BE2C (cell line): ENCODE measurements at regions not wholly inside any gene's neighbourhood (a gene's known extent, or its start where the extent isn't known, plus 50 kb on each side); places are given as distances from the start of the nearest gene placed in this dataset.

ENCODE experiments used
- DNase-seq: peaks from one replicate; pipeline ENCODE4 v3.0.0-alpha.2; 2020
- H3K27me3 ChIP-seq: fragments of 250-450 bp; sonication (Bioruptor Pico); 2 replicates; pipeline ENCODE4 v1.5.1; 2020; ENCODE audit warnings: mild to moderate bottlenecking
- H3K36me3 ChIP-seq: fragments of 250-450 bp; sonication (Bioruptor Pico); 2 replicates; pipeline ENCODE4 v1.5.1; 2020; ENCODE audit warnings: mild to moderate bottlenecking
- H3K4me1 ChIP-seq: fragments of 250-450 bp; sonication (Bioruptor Pico); 2 replicates; pipeline ENCODE4 v1.5.1; 2020
- H3K4me3 ChIP-seq: 2 replicates; pipeline ENCODE4 v1.5.1; 2011; ENCODE audit warnings: low read depth, low read length
- H3K9me3 ChIP-seq: fragments of 250-450 bp; sonication (Bioruptor Pico); 2 replicates; pipeline ENCODE4 v1.5.1; 2020
- TF ChIP-seq, protein P1 (sequence below): IDR thresholded peaks from 2 replicates; pipeline ENCODE4 v1.5.1; 2012; ENCODE audit warnings: mild to moderate bottlenecking, low read depth, low read length

- Histone ChIP-seq H3K36me3 (no peaks in the 10 kb centered on the region), H3K4me1 (no peaks in the 10 kb centered on the region), H3K9me3 (no peaks in the 10 kb centered on the region), H3K4me3 (no peak overlapping the region), H3K27me3 (no peaks in the 10 kb centered on the region)
- TF ChIP-seq, protein P1, sequence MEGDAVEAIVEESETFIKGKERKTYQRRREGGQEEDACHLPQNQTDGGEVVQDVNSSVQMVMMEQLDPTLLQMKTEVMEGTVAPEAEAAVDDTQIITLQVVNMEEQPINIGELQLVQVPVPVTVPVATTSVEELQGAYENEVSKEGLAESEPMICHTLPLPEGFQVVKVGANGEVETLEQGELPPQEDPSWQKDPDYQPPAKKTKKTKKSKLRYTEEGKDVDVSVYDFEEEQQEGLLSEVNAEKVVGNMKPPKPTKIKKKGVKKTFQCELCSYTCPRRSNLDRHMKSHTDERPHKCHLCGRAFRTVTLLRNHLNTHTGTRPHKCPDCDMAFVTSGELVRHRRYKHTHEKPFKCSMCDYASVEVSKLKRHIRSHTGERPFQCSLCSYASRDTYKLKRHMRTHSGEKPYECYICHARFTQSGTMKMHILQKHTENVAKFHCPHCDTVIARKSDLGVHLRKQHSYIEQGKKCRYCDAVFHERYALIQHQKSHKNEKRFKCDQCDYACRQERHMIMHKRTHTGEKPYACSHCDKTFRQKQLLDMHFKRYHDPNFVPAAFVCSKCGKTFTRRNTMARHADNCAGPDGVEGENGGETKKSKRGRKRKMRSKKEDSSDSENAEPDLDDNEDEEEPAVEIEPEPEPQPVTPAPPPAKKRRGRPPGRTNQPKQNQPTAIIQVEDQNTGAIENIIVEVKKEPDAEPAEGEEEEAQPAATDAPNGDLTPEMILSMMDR, result no peak
- no peak for DNase-seq
These were observed 118.9 kb downstream of the TMEM18 start for GRCh38 chr2:558302-558642.

- Histone ChIP-seq H3K9me3 (no peaks in the 10 kb centered on the region), H3K36me3 (no peaks in the 10 kb centered on the region), H3K27me3 (no peaks in the 10 kb centered on the region), H3K4me3 (no peak overlapping the region), H3K4me1 (no peaks in the 10 kb centered on the region)
- TF ChIP-seq, protein P1, result no peak
- DNase-seq, result no peak
These were observed 119.4 kb downstream of the TMEM18 start for GRCh38 chr2:557635-558301.

DNA sequence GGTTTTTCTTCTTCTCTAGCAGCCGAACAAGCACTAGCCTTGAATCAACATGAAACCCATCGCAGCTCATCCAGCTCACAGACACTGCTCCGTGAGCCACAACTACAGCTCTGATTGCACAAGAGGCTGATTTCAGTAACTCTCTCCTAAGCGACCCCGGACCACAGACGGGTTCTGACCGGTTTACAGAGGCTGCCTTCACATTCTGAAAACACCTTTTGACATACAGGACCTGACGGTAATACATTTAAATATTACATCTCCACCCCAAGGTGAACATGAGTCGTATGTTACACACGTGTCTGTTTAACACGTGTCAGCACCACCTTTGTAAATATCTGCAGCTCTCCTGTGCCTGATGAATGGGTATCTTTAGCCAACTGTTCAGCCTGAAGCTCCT is 120.7 kb downstream of the TMEM18 start:
- Histone ChIP-seq H3K4me1 (no peaks in the 10 kb centered on the region), H3K9me3 (no peaks in the 10 kb centered on the region), H3K27me3 (no peaks in the 10 kb centered on the region), H3K4me3 (no peak overlapping the region), H3K36me3 (no peaks in the 10 kb centered on the region)
- TF ChIP-seq, protein P1, result no peak
- DNase-seq, result no peak

GRCh38 chr2:555164-555922 is 121.9 kb downstream of the TMEM18 start:
- no peak overlapping the region for H3K4me3 ChIP-seq
- H3K9me3 ChIP-seq, result no peaks in the 10 kb centered on the region
- H3K4me1 ChIP-seq, result no peaks in the 10 kb centered on the region
- H3K27me3 ChIP-seq, result no peaks in the 10 kb centered on the region
- TF ChIP-seq, protein P1, result no peak
- no peak for DNase-seq
- no peaks in the 10 kb centered on the region for H3K36me3 ChIP-seq

GRCh38 chr2:554444-554843 is 122.8 kb downstream of the TMEM18 start:
- TF ChIP-seq, protein P1, result no peak
- no peak for DNase-seq
- Histone ChIP-seq H3K36me3 (no peaks in the 10 kb centered on the region), H3K4me3 (no peak overlapping the region), H3K27me3 (no peaks in the 10 kb centered on the region), H3K9me3 (no peaks in the 10 kb centered on the region), H3K4me1 (no peaks in the 10 kb centered on the region)

DNA sequence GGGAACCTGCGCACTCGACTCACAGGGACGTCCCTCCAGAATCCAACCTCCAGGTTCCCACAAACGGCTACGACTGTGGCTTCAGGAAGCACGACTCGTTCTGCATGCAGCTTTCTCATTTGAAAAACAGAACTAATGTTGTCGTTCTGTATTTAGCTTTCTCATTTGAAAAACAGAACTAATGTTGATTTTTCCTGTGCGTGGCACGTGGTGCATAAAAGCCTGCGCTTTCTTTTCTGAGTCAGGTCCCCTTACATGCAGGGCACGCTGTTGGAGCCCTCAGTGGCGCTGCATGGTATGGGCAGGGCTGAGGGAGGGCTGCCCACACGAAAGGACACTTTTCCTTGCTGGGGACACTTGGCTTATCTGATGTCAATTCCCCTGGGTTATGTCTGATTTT is 124.3 kb downstream of the TMEM18 start:
- Histone ChIP-seq H3K36me3 (no peaks in the 10 kb centered on the region), H3K27me3 (no peaks in the 10 kb centered on the region), H3K4me3 (no peak overlapping the region), H3K4me1 (no peaks in the 10 kb centered on the region), H3K9me3 (no peaks in the 10 kb centered on the region)
- no peak for DNase-seq
- TF ChIP-seq, protein P1, result no peak
